Caki2 (cell line): ENCODE measurements at regions not wholly inside any gene's neighbourhood (a gene's known extent, or its start where the extent isn't known, plus 50 kb on each side); places are given as distances from the start of the nearest gene placed in this dataset.

Source experiments
- DNase-seq: peaks from one replicate; pipeline ENCODE4 v3.0.0-alpha.2; 2015; ENCODE audit warnings: low read depth
- in situ Hi-C: cut with HindIII; loops from 2 replicates; pipeline ENCODE4 v1.10.0; 2016; ENCODE audit warnings: low sequenced_read_pairs, low pct_unique_long_range_greater_than_20kb, mixed read lengths

GRCh38 chrY:8611815-8612214 is 725.4 kb upstream of the TSPY4 start:
- no peak for DNase-seq
- in situ Hi-C loops: no loop called here

GRCh38 chrY:8618302-8618701 is 719.0 kb upstream of the TSPY4 start:
- DNase-seq: no peak
- in situ Hi-C loops: no loop called here

DNA sequence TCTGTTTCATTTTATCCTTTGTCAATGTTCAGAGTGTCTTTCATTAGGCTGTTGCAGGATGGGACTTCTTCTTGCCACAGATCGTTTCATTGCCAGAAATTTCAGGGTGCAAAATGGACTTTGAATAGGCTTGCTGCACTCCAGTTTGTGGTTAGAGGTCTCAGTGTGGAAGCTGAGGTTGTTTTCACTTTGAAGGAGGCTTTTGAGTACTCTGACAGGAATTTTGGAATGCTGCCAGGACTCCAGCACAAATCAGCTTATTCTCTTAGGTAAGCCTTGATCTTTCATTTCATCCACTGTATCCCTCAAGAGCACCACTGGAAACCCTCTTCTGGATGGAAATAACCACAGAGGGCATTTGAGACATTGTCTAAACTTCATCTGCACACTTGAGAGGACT is 715.1 kb upstream of the TSPY4 start:
- no peak for DNase-seq
- in situ Hi-C loops: no loop called here

DNA sequence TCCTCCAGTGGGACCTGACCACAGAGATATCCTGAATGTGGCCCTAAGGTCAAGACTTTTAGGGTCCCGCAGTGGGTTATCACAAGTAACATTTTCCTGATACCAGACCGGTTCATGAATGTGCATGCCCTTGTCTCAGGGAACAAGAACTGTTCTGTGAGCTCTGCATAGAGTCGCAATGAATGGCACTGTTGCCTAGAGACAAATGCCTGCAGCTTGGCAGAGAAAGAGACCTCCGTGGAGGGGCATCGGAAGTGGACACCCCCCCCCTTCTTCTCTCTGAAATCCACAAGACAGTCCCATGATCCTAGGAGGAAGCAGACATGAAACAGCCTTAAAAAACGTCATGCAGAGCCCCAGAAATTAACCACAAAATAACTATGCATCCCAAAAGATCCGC is 714.4 kb upstream of the TSPY4 start:
- in situ Hi-C loops: no loop called here
- DNase-seq: no peak

- DNase-seq: no peak
- in situ Hi-C loops: no loop called here
Observed at GRCh38 chrY:8629636-8630035, 707.6 kb upstream of the TSPY4 start.

- in situ Hi-C loops: no loop called here
- no peak for DNase-seq
Observed at GRCh38 chrY:8638111-8638510, 699.2 kb upstream of the TSPY4 start.

DNA sequence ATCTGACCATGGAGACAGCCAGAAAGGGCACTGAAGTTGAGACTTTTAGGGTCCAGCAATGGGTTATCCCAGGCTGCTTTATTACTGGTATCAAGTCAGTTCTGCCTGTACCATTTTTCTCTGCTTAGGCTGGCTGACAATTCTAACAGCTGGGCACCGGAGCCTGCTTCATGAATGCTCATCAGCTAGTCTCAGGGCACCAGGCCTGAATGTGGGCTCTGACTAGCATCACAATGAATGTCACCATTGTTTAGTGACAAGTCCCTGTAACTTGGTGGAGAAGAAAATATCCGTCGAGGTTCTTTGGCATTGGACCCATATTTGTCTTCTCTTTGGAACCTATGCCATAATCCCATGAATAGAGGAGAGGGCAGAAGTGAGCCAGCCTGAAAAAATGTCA is 692.3 kb upstream of the TSPY4 start:
- in situ Hi-C loops: no loop called here

DNA sequence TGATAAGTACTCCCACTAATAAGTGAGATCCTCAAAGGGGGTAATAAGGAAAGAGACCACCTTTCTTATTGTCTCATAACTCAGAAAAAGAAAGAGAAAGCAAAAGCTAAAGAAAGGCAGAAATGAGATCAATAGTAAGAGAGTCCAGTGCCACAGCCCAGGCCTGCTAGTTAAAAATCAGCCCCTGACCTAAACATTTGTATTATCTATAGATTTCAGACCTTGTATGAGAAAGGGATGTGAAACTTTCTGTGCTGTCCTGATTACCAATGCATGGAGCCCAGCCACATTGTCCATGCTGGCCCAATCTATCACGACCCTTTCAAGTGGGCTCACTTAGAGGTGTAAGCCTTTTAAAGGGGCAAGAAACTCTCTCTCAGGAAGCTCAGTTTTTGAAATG is 684.8 kb upstream of the TSPY4 start:
- no peak for DNase-seq
- in situ Hi-C loops: no loop called here

More for the DNA sequence above, 692.3 kb upstream of the TSPY4 start:
- no peak for DNase-seq

DNA sequence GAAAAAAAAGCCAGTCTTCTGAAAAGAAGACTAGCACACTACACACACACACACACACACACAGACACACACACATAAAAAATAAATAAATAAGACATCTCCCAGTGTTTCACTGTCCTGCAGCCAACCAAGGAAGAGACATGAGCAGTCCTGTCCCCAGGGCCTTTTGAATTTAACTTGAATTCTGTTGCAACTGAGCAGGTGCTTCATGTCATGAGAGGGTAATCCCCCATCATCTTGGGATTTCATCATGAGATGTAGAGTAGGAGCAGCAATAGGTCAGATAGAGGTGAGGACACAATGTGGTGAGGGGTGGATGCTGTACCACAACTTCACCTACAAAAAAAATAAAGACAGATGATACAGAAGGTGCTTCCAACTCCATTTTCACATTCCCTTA is 682.2 kb upstream of the TSPY4 start:
- DNase-seq: no peak
- in situ Hi-C loops: no loop called here

GRCh38 chrY:8656101-8656500 is 681.2 kb upstream of the TSPY4 start:
- no peak for DNase-seq
- in situ Hi-C loops: no loop called here

- in situ Hi-C loops: no loop called here
- DNase-seq: no peak
Observed at GRCh38 chrY:8656515-8656914, 680.7 kb upstream of the TSPY4 start.

DNA sequence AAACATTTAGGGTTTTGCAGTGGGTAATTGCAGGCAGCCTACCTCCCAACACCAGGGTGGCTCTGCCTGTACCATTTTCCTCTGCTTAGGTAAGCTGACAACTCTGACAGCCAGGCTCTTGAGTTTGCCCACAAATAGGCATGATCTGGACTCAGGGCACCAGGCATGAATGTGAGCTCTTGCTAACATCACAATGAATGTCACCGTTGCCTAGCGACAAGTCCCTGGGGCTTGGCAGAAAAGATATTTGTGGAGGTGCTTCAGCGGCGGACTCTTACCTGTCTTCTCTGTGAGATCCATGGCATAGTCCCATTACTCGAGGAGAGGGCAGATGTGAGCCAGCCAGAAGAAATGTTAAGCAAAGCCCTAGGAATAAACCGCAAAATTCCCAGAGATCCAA is 677.5 kb upstream of the TSPY4 start:
- DNase-seq: no peak
- in situ Hi-C loops: no loop called here

- DNase-seq: no peak
- in situ Hi-C loops: no loop called here
Observed at GRCh38 chrY:8673896-8674295, 663.4 kb upstream of the TSPY4 start.

DNA sequence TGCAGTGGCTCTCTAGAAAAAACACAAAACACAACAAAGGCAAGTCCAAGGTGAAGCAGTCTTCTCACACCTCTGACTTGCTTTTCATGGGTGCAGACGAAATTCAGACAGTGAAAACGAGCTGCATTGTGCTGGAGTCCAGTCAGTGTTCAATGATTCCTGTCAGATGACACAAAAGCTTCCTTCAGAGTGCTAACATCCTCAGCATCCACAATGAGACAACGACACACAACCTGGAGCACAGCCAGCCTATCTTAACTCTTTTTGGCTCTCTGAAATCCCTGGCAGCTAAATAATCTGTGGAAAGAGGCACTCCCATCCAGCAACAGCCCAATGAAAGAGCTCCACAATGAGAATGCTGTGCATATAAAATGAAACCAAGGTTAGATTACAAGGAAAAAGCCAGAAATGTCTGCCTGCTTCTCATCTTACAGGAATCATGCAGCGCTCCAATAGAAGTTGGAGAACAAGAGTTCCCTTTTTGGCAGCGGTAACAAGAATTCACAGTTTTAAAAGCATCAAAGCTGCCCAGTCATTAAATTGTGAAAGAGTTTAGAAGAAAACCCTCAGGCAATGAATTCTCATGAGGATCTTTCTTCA is 659.8 kb upstream of the TSPY4 start:
- no peak for DNase-seq
- in situ Hi-C loops: no loop called here

DNA sequence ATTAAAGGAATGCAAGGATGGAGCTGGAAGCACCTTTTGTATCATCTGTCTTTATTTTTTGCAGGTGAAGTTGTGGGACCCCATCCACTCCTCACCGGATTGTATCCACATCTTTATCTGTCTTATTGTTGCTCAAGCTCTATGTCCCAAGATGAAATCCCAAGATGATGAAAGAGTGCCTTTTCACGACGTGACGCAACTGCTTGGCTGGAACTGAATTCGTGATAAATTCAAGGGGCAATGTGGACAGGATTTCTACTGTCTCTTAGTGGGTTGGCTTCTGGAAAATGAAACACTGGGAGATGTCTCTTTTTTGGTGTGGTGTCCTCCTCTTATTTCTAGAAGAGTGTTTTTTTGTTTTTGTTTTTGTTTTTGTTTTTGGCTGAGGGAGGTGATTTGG is 650.1 kb upstream of the TSPY4 start:
- DNase-seq: no peak
- in situ Hi-C loops: no loop called here

GRCh38 chrY:8690901-8691685 is 646.2 kb upstream of the TSPY4 start:
- in situ Hi-C loops: no loop called here
- no peak for DNase-seq

- in situ Hi-C loops: no loop called here
- no peak for DNase-seq
Observed at GRCh38 chrY:8698571-8698970, 638.7 kb upstream of the TSPY4 start.

DNA sequence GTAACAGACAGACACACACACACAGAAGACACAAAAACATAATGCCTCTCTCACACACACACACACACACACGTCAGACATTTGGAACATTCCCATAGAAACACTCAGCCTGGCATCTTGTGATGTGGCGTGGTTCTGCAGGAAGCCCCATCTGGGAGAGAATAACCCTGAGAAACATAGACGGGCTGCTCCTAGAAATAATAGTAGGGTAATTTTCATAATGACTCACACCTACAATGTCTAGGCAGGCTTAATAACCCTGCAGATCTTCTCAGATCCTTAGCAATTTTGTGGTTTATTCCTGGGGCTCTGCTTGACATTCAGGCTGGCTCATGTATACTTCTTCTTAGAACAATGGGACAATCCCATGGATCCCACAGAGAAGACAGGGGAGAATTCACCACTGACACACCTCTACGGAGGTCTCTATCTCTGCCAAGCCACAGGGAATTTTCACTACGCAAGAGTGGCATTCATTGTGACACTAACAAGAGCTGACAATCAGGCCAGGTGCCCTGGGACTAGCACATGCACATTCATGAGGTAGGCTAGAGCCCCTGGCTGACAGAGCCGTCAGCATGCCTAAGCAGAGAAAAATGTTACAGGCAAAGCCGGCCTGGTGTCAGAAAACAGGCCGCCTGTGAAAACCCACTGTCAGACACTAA is 631.5 kb upstream of the TSPY4 start:
- peak; percentile 6 for DNase-seq

GRCh38 chrY:8712296-8712695 is 625.0 kb upstream of the TSPY4 start:
- DNase-seq: peak; percentile 67
- in situ Hi-C loops: no loop called here

More for the DNA sequence above, 631.5 kb upstream of the TSPY4 start:
- in situ Hi-C loops: no loop called here

DNA sequence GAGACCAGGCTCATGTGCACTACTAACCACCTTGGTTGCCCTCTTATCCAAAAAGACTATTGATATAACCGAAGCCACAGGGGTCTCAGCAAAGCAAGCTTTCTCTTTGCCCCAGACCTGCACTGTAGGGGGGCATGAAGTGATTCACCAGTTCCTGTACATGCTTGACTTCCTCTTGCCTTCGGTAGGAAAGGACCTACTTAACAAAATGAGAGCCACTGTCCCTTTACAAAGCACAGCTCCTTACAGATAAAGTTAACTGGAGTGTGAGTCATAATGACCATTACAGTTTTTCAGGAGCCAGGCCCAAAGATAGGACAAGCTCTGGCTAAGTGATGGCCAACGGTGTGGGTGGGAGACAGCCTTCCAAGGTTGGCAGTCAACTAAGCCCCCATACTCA is 622.0 kb upstream of the TSPY4 start:
- DNase-seq: peak; percentile 29
- in situ Hi-C loops: no loop called here
